GM12878 (cell line): ENCODE measurements at regions not wholly inside any gene's neighbourhood (a gene's known extent, or its start where the extent isn't known, plus 50 kb on each side); places are given as distances from the start of the nearest gene placed in this dataset.

Experiments
- CUX1 ChIP-seq: IDR thresholded peaks from 2 replicates; pipeline ENCODE4 v1.6.1; 2012; ENCODE audit warnings: improper control_type of control experiment, low read depth, low read length; ENCODE audit not compliant: insufficient replicate concordance
- E4F1 ChIP-seq: fragments of 450-650 bp; IDR thresholded peaks from 2 replicates; pipeline ENCODE4 v1.6.1; 2018; ENCODE audit warnings: borderline replicate concordance, mild to moderate bottlenecking; ENCODE audit not compliant: partially characterized antibody
- EGR1 ChIP-seq, 2 experiments: IDR thresholded peaks; 1 replicate in 1 of 2; 2 replicates in 1 of 2; pipeline ENCODE4 v1.6.1; 2011 to 2012; ENCODE audit warnings: low read depth in 2 of 2, low read length in 2 of 2, borderline replicate concordance in 1 of 2, mild to moderate bottlenecking in 1 of 2, moderate library complexity in 1 of 2
- KLF5 ChIP-seq: fragments of 450-650 bp; IDR thresholded peaks from 2 replicates; pipeline ENCODE4 v1.6.1; 2014; ENCODE audit warnings: mild to moderate bottlenecking; ENCODE audit not compliant: partially characterized antibody
- PAX5 ChIP-seq: IDR thresholded peaks from 2 replicates; pipeline ENCODE4 v1.6.1; 2011; ENCODE audit warnings: low read depth, low read length, borderline replicate concordance
- PBX3 ChIP-seq: IDR thresholded peaks from 2 replicates; pipeline ENCODE4 v1.6.1; 2011; ENCODE audit warnings: mild to moderate bottlenecking, low read depth, low read length, moderate library complexity; ENCODE audit not compliant: insufficient replicate concordance
- PKNOX1 ChIP-seq: fragments of 450-650 bp; IDR thresholded peaks from 2 replicates; pipeline ENCODE4 v1.6.1; 2016; ENCODE audit warnings: mild to moderate bottlenecking
- SMAD1 ChIP-seq: fragments of 450-650 bp; IDR thresholded peaks from 2 replicates; pipeline ENCODE4 v1.6.1; 2018; ENCODE audit warnings: mild to moderate bottlenecking, low read depth; ENCODE audit not compliant: partially characterized antibody
- ZNF592 ChIP-seq: fragments of 450-650 bp; IDR thresholded peaks from 2 replicates; pipeline ENCODE4 v1.6.1; 2017; ENCODE audit warnings: mild to moderate bottlenecking, moderate library complexity

- TF ChIP-seq CUX1: no peak
- TF ChIP-seq KLF5: no peak
- TF ChIP-seq SMAD1: no peak
- no peak for TF ChIP-seq EGR1 (IDR thresholded peaks at IDR 0.05; ENCODE audit: borderline replicate concordance in 1 of 2, low read depth in 2 of 2, low read length in 2 of 2)
- TF ChIP-seq PBX3: no peak
- no peak for TF ChIP-seq PAX5
- TF ChIP-seq E4F1: no peak
- TF ChIP-seq ZNF592: no peak
- no peak for TF ChIP-seq PKNOX1
Measured at GRCh38 chr7:16266877-16267276, 154.5 kb downstream of the CRPPA start (continued).
